ENCODE measurements at regions not wholly inside any gene's neighbourhood (a gene's known extent, or its start where the extent isn't known, plus 50 kb on each side); places are given as distances from the start of the nearest gene placed in this dataset.

DNA sequence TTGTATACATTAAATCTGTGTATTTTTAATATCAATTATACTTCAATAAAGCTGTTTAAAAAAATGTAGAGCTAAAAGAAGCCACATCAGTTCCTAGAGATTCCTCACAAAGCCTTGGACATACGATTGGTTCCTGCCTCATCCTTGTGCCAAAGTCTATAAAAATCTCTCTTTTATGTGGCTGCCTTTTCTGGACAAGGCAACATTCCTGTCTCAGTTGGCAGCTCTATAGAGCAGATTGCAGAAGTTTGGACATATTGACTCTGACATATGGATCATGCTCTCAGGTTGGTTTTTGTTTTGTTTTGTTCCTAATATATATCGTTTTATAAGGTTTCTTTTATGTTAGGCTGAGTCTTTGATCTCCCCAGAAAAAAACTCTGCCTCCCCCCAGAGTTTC, 148.9 kb downstream of the MAFB start:
- TF ChIP-seq, protein P1, sequence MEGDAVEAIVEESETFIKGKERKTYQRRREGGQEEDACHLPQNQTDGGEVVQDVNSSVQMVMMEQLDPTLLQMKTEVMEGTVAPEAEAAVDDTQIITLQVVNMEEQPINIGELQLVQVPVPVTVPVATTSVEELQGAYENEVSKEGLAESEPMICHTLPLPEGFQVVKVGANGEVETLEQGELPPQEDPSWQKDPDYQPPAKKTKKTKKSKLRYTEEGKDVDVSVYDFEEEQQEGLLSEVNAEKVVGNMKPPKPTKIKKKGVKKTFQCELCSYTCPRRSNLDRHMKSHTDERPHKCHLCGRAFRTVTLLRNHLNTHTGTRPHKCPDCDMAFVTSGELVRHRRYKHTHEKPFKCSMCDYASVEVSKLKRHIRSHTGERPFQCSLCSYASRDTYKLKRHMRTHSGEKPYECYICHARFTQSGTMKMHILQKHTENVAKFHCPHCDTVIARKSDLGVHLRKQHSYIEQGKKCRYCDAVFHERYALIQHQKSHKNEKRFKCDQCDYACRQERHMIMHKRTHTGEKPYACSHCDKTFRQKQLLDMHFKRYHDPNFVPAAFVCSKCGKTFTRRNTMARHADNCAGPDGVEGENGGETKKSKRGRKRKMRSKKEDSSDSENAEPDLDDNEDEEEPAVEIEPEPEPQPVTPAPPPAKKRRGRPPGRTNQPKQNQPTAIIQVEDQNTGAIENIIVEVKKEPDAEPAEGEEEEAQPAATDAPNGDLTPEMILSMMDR (IDR thresholded peaks at IDR 0.05): no peak
- TF ChIP-seq POLR2AphosphoS5 (IDR thresholded peaks at IDR 0.05): no peak
